Right ventricle myocardium superior (tissue), 1 donor: ENCODE measurements at regions not wholly inside any gene's neighbourhood (a gene's known extent, or its start where the extent isn't known, plus 50 kb on each side); places are given as distances from the start of the nearest gene placed in this dataset.

ENCODE experiments used
- ATAC-seq: fragments of 200-7000 bp; cut with Tn5 transposase; one replicate; pipeline ENCODE4 v1.9.1; 2020; ENCODE audit warnings: mild to moderate bottlenecking; ENCODE audit not compliant: poor library complexity
- DNase-seq: peaks from one replicate; pipeline ENCODE4 v3.0.0-alpha.2; 2020
- intact Hi-C: fragments of 100-400 bp; cut with DNase I; formaldehyde crosslinking; loops from one replicate; pipeline ENCODE4 v1.11.2; 2022
- donor health status: DM: no; HTN: yes; CAD: no; lungs with severe emphysema.

- intact Hi-C loops, result no loop called here
- ATAC-seq (no peak), DNase-seq (no peak)
Observed at GRCh38 chr14:96673706-96674105, 123.5 kb upstream of the VRK1 start.

DNA sequence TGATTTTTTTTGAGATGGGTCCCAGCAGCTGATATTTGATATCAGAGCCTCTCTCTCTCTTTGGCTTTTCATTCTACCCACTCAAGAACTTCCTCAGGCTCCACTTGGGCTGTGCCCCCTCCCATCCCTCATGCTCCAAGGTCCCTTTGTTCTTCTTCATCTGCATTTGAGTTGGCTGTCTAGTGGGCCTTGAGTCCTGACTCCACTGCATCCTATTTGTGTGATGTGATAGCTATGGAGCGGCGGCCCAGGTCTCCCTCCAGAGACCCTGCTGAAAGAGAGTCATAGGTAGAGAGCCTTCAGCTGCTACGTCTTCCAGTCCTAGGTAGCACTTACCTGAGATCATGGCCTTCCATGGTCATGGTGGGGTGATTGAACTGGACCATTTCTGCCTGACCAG is 123.1 kb upstream of the VRK1 start:
- DNase-seq, result no peak
- intact Hi-C loops, result no loop called here
- ATAC-seq, result no peak

GRCh38 chr14:96676166-96676565 is 121.0 kb upstream of the VRK1 start:
- ATAC-seq (no peak), DNase-seq (no peak)
- intact Hi-C loops, result no loop called here

DNA sequence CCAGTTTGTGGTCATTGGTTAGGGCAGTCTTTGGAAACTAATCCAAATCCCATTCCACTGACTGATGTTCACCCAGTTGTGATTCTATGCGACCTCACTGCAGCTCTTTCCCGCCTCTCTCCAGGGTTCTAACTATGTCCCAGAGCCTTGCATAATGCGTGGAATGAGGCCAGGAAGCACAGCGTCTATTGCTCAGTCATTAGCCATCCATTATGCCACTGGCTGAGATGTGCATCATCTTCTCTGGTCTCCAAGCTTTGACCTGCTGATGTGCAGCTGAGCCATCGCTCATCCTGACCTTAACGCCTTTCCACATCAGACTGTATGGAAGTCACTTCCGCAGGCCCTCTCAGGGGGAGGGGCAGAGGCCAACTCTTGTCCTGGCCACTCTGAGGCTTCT is 115.4 kb upstream of the VRK1 start:
- DNase-seq, result no peak
- intact Hi-C loops, result no loop called here
- ATAC-seq, result no peak

- intact Hi-C loops, result no loop called here
- DNase-seq (no peak), ATAC-seq (no peak)
Observed at GRCh38 chr14:96682401-96682800, 114.8 kb upstream of the VRK1 start.

DNA sequence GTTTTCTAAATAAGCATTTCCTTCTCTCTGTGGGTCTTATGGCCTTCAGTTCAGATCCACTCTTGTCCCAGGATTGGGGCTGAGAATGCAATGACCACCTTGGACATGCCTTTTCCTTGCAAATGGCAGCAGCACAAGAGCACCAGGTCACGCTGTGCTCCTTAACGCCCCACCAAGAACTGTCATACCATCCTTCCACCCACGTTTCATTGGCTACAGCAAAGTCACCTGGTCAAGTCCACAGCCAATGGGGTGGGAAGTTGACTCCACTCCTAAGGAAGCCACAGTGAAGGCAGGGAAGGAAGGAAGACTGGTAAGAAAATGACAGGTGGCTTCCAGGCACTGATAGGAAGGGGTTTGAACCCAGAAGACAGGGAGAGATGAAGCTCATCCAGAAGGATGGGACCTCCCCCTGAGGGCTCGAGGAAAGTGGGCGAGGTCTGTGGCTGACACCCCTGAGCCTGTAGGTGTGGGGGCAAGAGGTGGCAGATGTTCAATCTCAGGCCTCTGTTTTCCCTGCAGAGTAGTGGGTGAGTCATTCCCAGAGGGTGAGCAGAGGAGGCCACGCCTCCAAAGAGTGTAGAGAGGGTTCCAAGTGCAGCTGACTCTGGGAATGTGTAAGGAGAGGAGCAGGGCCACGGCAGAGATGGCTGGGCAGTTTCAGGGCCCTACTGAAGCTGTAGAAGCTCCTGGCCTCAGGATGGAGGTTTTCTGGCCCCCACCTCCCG is 113.5 kb upstream of the VRK1 start:
- intact Hi-C loops, result no loop called here
- no peak for DNase-seq
- ATAC-seq, result no peak

DNA sequence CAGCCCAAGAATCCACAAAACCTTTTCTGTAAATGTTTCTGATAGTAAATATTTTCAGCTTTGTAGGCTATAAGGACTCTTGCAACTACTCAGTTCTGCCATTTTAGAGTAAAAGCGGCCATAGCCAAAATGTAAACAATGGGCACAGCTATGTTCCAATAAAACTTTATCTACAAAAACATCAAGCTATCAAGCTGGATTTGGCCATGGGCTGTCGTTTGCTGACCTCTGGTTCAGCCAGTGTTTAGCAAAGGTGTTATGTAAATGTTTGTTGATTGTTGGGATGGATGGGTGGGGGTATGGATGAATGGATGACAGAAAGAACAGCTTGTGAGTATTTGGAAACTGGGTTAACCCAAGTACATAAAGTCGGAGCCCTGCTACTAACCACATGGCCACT is 111.1 kb upstream of the VRK1 start:
- DNase-seq, result no peak
- intact Hi-C loops, result no loop called here
- no peak for ATAC-seq

- DNase-seq, result no peak
- intact Hi-C loops, result no loop called here
- ATAC-seq, result no peak
Observed at GRCh38 chr14:96688629-96689028, 108.6 kb upstream of the VRK1 start.

DNA sequence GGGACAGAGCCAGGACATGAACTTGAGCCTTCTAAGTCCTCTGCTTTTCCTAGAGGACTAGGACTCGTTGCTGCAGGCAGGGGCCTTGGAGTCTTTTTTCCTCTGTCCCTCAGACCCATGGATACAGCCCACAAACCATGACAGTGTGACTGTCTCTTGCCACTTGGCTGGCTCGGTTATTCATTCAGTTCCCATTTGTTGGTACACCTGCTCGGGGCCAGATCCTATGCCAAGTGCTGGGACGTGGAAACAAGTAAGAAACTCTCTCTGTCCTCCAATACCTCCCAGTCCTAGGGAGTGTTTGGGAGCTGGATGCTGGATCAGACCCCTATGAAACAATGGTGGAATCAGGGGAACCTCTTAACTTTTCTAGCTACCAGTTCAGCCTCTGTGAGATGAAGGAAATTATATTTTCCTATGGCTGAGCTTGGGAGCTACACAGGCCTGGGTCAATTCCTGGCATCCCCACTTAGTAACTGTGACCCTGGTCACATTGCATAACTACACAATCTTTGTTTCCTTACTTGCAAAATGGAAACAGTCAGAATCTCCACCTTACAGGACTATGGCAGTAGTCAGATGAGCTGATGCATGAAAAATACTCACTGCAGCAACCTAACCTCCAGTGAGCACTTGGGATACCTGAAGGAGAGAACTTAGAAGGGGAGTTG is 106.3 kb upstream of the VRK1 start:
- no peak for ATAC-seq
- intact Hi-C loops, result no loop called here
- DNase-seq, result no peak

GRCh38 chr14:96693252-96693820 is 103.8 kb upstream of the VRK1 start:
- DNase-seq (no peak), ATAC-seq (no peak)
- intact Hi-C loops, result no loop called here

GRCh38 chr14:96693987-96694386 is 103.2 kb upstream of the VRK1 start:
- DNase-seq, result no peak
- intact Hi-C loops, result no loop called here
- ATAC-seq, result no peak

DNA sequence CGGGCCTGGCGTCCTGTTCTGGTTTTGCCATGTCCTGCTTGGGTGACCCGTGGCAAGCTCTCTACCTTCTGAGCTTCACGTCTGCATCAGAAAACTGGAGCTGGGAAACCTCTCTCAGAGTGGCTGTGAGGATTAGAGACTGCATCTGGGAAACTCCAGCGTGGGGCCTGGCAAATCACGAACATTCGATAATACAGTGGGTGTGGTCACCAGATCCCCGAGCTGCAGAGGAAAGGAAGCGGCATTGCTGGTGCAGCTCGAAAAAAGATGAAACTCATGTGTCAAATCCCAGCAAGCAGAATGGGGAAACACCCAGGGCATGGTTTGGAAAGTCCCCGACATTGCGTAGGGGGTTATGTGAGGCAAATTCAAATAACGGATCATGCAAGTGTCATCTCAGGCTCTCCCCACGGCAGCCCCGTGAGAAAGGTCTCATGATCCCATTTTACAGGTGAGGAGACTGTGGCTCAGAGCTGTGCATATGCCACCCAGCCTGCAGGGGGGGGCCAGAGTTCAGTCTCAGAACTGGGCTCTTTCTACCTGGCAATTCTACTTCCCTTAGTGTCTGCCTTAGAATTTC is 98.1 kb upstream of the VRK1 start:
- DNase-seq (no peak), ATAC-seq (no peak)
- intact Hi-C loops, result no loop called here

GRCh38 chr14:96699666-96700065 is 97.5 kb upstream of the VRK1 start:
- intact Hi-C loops, result no loop called here
- no peak for DNase-seq
- ATAC-seq, result no peak

GRCh38 chr14:96702831-96703230 is 94.4 kb upstream of the VRK1 start:
- no peak for DNase-seq
- no peak for ATAC-seq
- intact Hi-C loops, result no loop called here

GRCh38 chr14:96705422-96706092 is 91.6 kb upstream of the VRK1 start:
- intact Hi-C loops, result no loop called here
- ATAC-seq, result no peak
- DNase-seq, result no peak

- intact Hi-C loops, result no loop called here
- DNase-seq (no peak), ATAC-seq (no peak)
Observed at GRCh38 chr14:96706893-96707292, 90.3 kb upstream of the VRK1 start.

DNA sequence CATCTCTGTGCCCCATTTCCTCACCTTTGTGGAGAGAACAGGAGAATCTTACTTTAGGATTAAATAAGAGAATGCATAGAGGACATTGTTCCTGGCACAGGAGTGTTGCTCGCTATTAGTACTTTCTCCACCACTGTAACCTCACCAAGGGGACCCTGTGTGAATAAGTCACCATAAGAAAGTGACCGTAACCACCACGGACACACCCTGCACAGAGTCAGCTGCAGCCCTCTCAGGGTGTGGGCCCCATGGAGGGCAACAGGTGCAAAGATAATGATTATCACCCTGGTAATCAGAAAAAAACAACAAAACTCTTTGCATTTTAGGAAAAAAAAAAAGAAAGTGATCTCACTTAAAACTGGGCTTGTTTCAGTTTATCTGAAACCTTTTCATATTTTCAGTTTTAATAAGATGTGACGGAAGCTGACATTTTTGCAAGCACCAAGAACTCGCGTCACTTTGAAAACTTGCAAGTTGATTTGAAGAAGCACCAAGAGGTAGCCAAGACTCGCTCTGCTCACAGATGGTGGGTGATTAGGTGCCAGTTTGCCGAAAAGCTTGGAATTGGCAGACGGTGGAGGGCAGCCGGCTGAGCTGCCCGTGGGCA is 87.0 kb upstream of the VRK1 start:
- intact Hi-C loops, result no loop called here
- ATAC-seq (no peak), DNase-seq (no peak)

DNA sequence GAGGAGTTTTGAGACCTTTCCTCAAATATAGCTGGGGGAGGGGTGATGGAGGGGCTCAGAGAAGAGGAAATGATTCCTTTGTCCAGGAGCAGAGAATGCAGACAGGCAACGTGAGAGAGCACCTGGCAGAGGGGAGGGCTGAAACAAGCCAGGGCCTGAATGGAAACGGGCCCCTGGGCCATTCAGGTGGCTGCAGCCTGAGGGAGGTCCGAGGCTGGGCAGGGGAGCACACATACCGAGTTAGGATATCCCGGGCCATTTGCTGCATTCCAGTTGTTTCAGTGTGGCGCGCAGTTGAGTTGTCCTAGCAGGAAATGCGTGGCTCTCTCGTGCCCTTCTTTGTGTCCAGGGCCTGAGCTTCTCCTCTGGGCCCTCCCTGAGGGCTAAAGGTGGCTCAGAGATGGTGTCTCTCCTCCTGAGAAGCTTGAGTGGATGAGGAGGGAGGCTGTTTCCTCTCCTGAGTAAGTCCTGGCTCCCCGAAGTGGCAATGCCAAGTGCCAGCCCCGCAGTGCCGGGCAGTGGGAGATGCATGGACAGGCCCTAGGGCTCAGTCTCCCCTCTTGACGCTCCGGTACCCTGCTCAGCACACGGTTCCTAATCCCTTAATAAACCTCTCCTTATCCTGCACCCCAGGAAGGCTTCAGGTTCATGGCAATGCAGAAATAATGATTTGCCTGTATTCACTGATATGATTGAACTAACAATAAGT is 85.5 kb upstream of the VRK1 start:
- DNase-seq (no peak), ATAC-seq (no peak)
- intact Hi-C loops, result no loop called here

DNA sequence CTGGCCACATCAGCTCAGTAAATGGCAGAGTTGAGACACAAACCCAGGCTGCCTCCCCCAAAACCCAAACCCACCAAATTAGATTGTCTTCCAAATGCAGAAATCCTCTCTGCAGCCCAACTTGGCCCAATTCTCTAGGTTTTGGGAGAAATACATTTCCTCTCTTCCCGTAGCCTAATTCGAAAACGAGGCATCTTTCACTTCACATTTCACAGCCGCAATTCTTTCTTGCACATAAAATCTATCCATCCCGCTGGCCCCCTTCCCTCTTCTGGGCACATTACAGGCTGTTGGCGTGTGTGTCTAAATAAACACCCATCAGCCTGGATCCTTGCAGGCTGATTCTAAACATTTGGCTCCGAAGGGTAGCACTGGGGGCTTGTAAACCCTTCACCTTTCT is 83.8 kb upstream of the VRK1 start:
- intact Hi-C loops, result no loop called here
- ATAC-seq (no peak), DNase-seq (no peak)
